BJ (cell line): ENCODE measurements at regions not wholly inside any gene's neighbourhood (a gene's known extent, or its start where the extent isn't known, plus 50 kb on each side); places are given as distances from the start of the nearest gene placed in this dataset.
"Not testable (repeated sequence)": the region's sequence is repeated elsewhere in the genome, so short reads cannot be mapped to it uniquely, and the experiment has no call there.

Source experiments
- CTCF ChIA-PET: fragments of 350-600 bp; formaldehyde crosslinking; extraction: SDS; loops from one replicate; lab custom pipeline; 2021; ENCODE audit warnings: antibody characterized with exemption, inconsistent platforms; lab: Yijun Ruan, JAX
- POLR2A ChIA-PET: fragments of 300-600 bp; sonication (Branson Sonifier 250); formaldehyde crosslinking; extraction: SDS; loops from one replicate; lab custom pipeline; 2021; ENCODE audit warnings: antibody characterized with exemption; lab: Charles Lee
- DNase-seq: peaks from one replicate; pipeline ENCODE4 v3.0.0-alpha.2; 2011; ENCODE audit warnings: low read depth
- H3K27me3 ChIP-seq: 2 replicates; pipeline ENCODE4 v1.6.0; 2011; ENCODE audit warnings: low read length; ENCODE audit not compliant: control insufficient read depth, insufficient read depth
- H3K36me3 ChIP-seq: 2 replicates; pipeline ENCODE4 v1.5.1; 2011; ENCODE audit warnings: low read length; ENCODE audit not compliant: control insufficient read depth, insufficient read depth
- H3K4me3 ChIP-seq: 2 replicates; pipeline ENCODE4 v1.5.1; 2011; ENCODE audit warnings: low read depth, mild to moderate bottlenecking, control low read depth, low read length
- TF ChIP-seq, protein P1 (sequence below): IDR thresholded peaks from 2 replicates; pipeline ENCODE4 v1.5.1; 2011; ENCODE audit warnings: low read depth, mild to moderate bottlenecking, control low read depth, inconsistent platforms, low read length, moderate library complexity; ENCODE audit not compliant: insufficient read depth

- CTCF ChIA-PET: no interaction called here
These were observed 235.6 kb upstream of the C9orf72 start for GRCh38 chr9:27808864-27809263.

DNA sequence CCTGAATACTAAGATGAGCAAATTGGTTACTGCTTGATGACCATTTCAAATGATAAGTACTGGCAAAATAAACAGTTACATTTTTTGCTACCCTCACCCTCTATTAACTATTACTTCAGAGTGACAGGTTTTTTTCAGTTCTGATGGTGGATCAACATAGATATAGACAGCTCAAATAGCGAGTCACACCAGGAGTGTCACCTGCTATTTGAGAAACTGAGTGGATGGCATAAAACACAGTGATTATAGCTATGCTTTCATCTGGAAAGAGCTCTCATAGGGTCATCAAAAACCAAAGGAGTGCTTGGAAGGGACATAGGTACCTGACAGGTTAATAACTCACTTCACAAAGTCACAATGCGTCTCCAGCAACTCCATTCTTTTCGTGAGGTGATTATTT is 244.5 kb upstream of the C9orf72 start:
- Histone ChIP-seq H3K36me3 (no peaks in the 10 kb centered on the region), H3K4me3 (no peak overlapping the region), H3K27me3 (no peaks in the 10 kb centered on the region)
- CTCF ChIA-PET: no interaction called here
- TF ChIP-seq, protein P1, sequence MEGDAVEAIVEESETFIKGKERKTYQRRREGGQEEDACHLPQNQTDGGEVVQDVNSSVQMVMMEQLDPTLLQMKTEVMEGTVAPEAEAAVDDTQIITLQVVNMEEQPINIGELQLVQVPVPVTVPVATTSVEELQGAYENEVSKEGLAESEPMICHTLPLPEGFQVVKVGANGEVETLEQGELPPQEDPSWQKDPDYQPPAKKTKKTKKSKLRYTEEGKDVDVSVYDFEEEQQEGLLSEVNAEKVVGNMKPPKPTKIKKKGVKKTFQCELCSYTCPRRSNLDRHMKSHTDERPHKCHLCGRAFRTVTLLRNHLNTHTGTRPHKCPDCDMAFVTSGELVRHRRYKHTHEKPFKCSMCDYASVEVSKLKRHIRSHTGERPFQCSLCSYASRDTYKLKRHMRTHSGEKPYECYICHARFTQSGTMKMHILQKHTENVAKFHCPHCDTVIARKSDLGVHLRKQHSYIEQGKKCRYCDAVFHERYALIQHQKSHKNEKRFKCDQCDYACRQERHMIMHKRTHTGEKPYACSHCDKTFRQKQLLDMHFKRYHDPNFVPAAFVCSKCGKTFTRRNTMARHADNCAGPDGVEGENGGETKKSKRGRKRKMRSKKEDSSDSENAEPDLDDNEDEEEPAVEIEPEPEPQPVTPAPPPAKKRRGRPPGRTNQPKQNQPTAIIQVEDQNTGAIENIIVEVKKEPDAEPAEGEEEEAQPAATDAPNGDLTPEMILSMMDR: no peak
- POLR2A ChIA-PET: no interaction called here
- DNase-seq: no peak

More at GRCh38 chr9:27808864-27809263, 235.6 kb upstream of the C9orf72 start:
- Histone ChIP-seq H3K27me3 (no peaks in the 10 kb centered on the region), H3K4me3 (no peak overlapping the region), H3K36me3 (no peaks in the 10 kb centered on the region)
- TF ChIP-seq, protein P1: no peak
- DNase-seq: no peak
- POLR2A ChIA-PET: no interaction called here

DNA sequence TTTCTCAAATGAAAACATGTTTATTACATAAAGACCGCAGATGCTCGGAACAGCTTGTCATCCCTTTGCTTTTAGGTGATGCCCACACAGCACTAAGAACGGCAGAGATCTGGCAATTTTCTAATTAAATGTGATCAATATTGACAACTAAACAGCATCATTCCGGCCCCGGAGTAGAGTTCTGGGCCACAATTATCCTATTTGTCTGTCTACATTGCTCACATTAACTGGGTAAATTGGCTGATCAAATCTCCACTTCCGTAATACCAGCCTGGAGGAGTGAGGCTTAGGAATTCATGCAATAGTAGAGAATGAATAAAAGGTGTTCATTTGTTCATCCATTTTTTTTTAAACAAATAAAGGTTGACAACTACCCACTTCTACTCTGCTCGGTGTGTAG is 245.1 kb upstream of the C9orf72 start:
- CTCF ChIA-PET: no interaction called here

GRCh38 chr9:27828908-27829307 is 255.6 kb upstream of the C9orf72 start:
- ChIA-PET POLR2A (no interaction called here), CTCF (interaction anchor here (1.1 to 1.4 kb wide), 2 partner anchors 9 to 12 kb away, joined by 3 to 4 read pairs; no protein-coding TSS in a partner anchor)

More for the DNA sequence above, 245.1 kb upstream of the C9orf72 start:
- TF ChIP-seq, protein P1: no peak
- Histone ChIP-seq H3K27me3 (no peaks in the 10 kb centered on the region), H3K36me3 (no peaks in the 10 kb centered on the region), H3K4me3 (no peak overlapping the region)
- POLR2A ChIA-PET: no interaction called here
- no peak for DNase-seq

GRCh38 chr9:27829621-27830020 is 256.3 kb upstream of the C9orf72 start:
- Histone ChIP-seq H3K4me3 (no peak overlapping the region), H3K36me3 (no peaks in the 10 kb centered on the region), H3K27me3 (no peaks in the 10 kb centered on the region)
- POLR2A ChIA-PET: no interaction called here
- CTCF ChIA-PET: interaction anchor here (1.4 kb wide), 1 partner anchor 8 kb away, joined by 4 read pairs; no protein-coding TSS in a partner anchor
- no peak for DNase-seq
- TF ChIP-seq, protein P1: no peak

More at GRCh38 chr9:27828908-27829307, 255.6 kb upstream of the C9orf72 start:
- no peaks in the 10 kb centered on the region for H3K36me3 ChIP-seq
- TF ChIP-seq, protein P1: no peak
- DNase-seq: no peak
- H3K4me3 ChIP-seq: no peak overlapping the region
- no peaks in the 10 kb centered on the region for H3K27me3 ChIP-seq

DNA sequence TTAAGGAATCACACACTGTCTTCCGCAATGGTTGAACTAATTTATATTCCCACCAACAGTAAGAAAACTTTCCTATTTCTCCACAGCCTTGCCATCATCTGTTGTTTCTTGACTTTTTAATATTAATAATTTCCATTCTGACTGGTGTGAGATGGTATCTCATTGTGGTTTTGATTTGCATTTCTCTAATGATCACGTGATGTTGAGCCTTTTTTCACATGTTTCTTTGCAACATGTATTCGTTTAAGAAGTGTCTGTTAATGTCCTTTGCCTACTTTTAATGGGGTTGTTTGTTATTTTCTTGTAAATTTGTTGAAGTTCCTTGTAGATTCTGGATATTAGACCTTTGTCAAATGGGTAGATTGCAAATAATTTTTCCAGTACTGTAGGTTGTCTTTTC is 258.8 kb upstream of the C9orf72 start:
- POLR2A ChIA-PET, H3K36me3 ChIP-seq, H3K27me3 ChIP-seq, DNase-seq, CTCF ChIA-PET, H3K4me3 ChIP-seq: not testable (repeated sequence)
